SK-N-SH (cell line): ENCODE measurements at regions not wholly inside any gene's neighbourhood (a gene's known extent, or its start where the extent isn't known, plus 50 kb on each side); places are given as distances from the start of the nearest gene placed in this dataset.
A peak's percentile ranks its signal among the peaks of the same experiment; 100 is the strongest.

Source experiments
- CTCF ChIA-PET: fragments of 300-600, 350-600 bp; formaldehyde crosslinking; extraction: SDS; loops from one replicate; lab custom pipeline; 2021; lab: Yijun Ruan, JAX
- POLR2A ChIA-PET: fragments of 350-600 bp; sonication (Branson Sonifier 250); formaldehyde crosslinking; extraction: SDS; loops from one replicate; lab custom pipeline; 2020; ENCODE audit warnings: antibody characterized with exemption, inconsistent platforms; lab: Yijun Ruan, JAX
- DNase-seq: peaks from one replicate; pipeline ENCODE4 v3.0.0; 2012
- H2AFZ ChIP-seq: fragments of 200-600 bp; sonication (generic); 2 replicates; pipeline ENCODE4 v1.8.1; 2016; ENCODE audit warnings: antibody characterized with exemption, mild to moderate bottlenecking, low read depth
- H3F3A ChIP-seq: fragments of 200-600 bp; sonication (generic); replicated peaks from 2 replicates; pipeline ENCODE3; 2016; ENCODE audit warnings: antibody characterized with exemption, mild to moderate bottlenecking; ENCODE audit not compliant: insufficient read depth
- H3K27ac ChIP-seq, 2 experiments: fragments of 200-500 bp in 1 of 2; fragments of 200-600 bp in 1 of 2; sonication (Bioruptor generic) in 1 of 2; sonication (generic), shearing (Covaris generic) in 1 of 2; 2 replicates each; pipeline versions ENCODE4 v1.5.1 to v1.6.1; 2014 to 2016; ENCODE audit warnings: low read depth in 2 of 2, inconsistent platforms in 1 of 2, low read length in 1 of 2, mild to moderate bottlenecking in 1 of 2, mixed read lengths in 1 of 2
- H3K27me3 ChIP-seq: fragments of 200-600 bp; sonication (generic), shearing (Covaris generic); 2 replicates; pipeline ENCODE4 v1.6.1; 2016; ENCODE audit warnings: mixed run types; ENCODE audit not compliant: insufficient read depth
- H3K36me3 ChIP-seq, 2 experiments: fragments of 200-500 bp in 1 of 2; fragments of 200-600 bp in 1 of 2; sonication (Bioruptor generic) in 1 of 2; sonication (generic) in 1 of 2; replicated peaks in 1 of 2; 2 replicates each; pipeline versions ENCODE3 to v1.5.1; 2014 to 2016; ENCODE audit warnings: low read length in 1 of 2, mild to moderate bottlenecking in 1 of 2; ENCODE audit not compliant: insufficient read depth in 2 of 2, control insufficient read depth in 1 of 2
- H3K4me1 ChIP-seq, 2 experiments: fragments of 200-500 bp in 1 of 2; fragments of 200-600 bp in 1 of 2; sonication (Bioruptor generic) in 1 of 2; sonication (generic), shearing (Covaris generic) in 1 of 2; 2 replicates each; pipeline versions ENCODE4 v1.5.1 to v1.6.1; 2014 to 2016; ENCODE audit warnings: low read depth in 1 of 2, low read length in 1 of 2, mixed run types in 1 of 2; ENCODE audit not compliant: insufficient read depth in 2 of 2, control insufficient read depth in 1 of 2
- H3K4me2 ChIP-seq: fragments of 200-600 bp; sonication (generic), shearing (Covaris generic); 2 replicates; pipeline ENCODE4 v1.6.1; 2017; ENCODE audit warnings: mixed run types
- H3K4me3 ChIP-seq, 2 experiments: fragments of 200-500 bp in 1 of 2; fragments of 200-600 bp in 1 of 2; sonication (Bioruptor generic) in 1 of 2; sonication (generic), shearing (Covaris generic) in 1 of 2; 2 replicates each; pipeline versions ENCODE4 v1.5.1 to v1.8.1; 2014 to 2016; ENCODE audit warnings: low read depth in 2 of 2, inconsistent platforms in 1 of 2, low read length in 1 of 2, mild to moderate bottlenecking in 1 of 2, mixed read lengths in 1 of 2, moderate library complexity in 1 of 2
- H3K79me2 ChIP-seq: fragments of 200-600 bp; sonication (generic); 2 replicates; pipeline ENCODE4 v1.8.1; 2017; ENCODE audit warnings: mild to moderate bottlenecking; ENCODE audit not compliant: insufficient read depth
- H3K9ac ChIP-seq: fragments of 200-600 bp; sonication (generic); 2 replicates; pipeline ENCODE4 v1.6.1; 2017; ENCODE audit warnings: mixed run types
- H3K9me2 ChIP-seq: fragments of 200-600 bp; sonication (generic); 2 replicates; pipeline ENCODE4 v1.6.1; 2017; ENCODE audit warnings: mixed run types
- H3K9me3 ChIP-seq: fragments of 200-600 bp; sonication (generic); 2 replicates; pipeline ENCODE4 v1.6.1; 2017; ENCODE audit warnings: mixed run types, mild to moderate bottlenecking, moderate library complexity
- H4K20me1 ChIP-seq: fragments of 200-600 bp; sonication (generic); 2 replicates; pipeline ENCODE4 v1.6.1; 2017; ENCODE audit warnings: mild to moderate bottlenecking, mixed run types; ENCODE audit not compliant: insufficient read depth
- EP300 ChIP-seq, 2 experiments: IDR thresholded peaks; 2 replicates each; pipeline versions ENCODE4 v1.4.0 to v1.6.1; 2012; ENCODE audit warnings: borderline replicate concordance in 1 of 2, low read depth in 1 of 2, low read length in 1 of 2
- EZH2phosphoT487 ChIP-seq: fragments of 200-600 bp; sonication (generic); IDR thresholded peaks from 2 replicates; pipeline ENCODE4 v1.6.1; 2017; ENCODE audit warnings: low read depth, mixed run types, mild to moderate bottlenecking, antibody characterized with exemption, moderate library complexity, borderline replicate concordance
- GATA2 ChIP-seq: sonication (generic); formaldehyde crosslinking; IDR thresholded peaks from 2 replicates; pipeline ENCODE4 v1.5.0; 2020; ENCODE audit warnings: mild to moderate bottlenecking, missing genetic modification reagents
- MEF2A ChIP-seq: IDR thresholded peaks from 2 replicates; pipeline ENCODE4 v1.4.0; 2012; ENCODE audit warnings: low read depth, borderline replicate concordance
- RXRA ChIP-seq: IDR thresholded peaks from 2 replicates; pipeline ENCODE4 v1.4.0; 2012; ENCODE audit warnings: low read depth, mild to moderate bottlenecking, borderline replicate concordance
- SMC3 ChIP-seq: IDR thresholded peaks from 2 replicates; pipeline ENCODE4 v1.6.1; 2012; ENCODE audit warnings: low read depth, low read length, improper control_type of control experiment
- TAF1 ChIP-seq: IDR thresholded peaks from 2 replicates; pipeline ENCODE4 v1.6.1; 2012; ENCODE audit warnings: low read depth, mild to moderate bottlenecking, low read length, moderate library complexity, borderline replicate concordance
- WGBS: methylation state at CpG from one replicate; pipeline ENCODE4 v1.1.6; 2017; ENCODE audit warnings: low lambda C conversion rate; 5-methylcytosine and 5-hydroxymethylcytosine counted together
- TF ChIP-seq, protein P1 (sequence below): IDR thresholded peaks from 2 replicates; pipeline ENCODE4 v1.6.1; 2012; ENCODE audit warnings: mild to moderate bottlenecking, low read depth, low read length, moderate library complexity
- TF ChIP-seq, protein P2 (sequence below): IDR thresholded peaks from 2 replicates; pipeline ENCODE4; 2012

DNA sequence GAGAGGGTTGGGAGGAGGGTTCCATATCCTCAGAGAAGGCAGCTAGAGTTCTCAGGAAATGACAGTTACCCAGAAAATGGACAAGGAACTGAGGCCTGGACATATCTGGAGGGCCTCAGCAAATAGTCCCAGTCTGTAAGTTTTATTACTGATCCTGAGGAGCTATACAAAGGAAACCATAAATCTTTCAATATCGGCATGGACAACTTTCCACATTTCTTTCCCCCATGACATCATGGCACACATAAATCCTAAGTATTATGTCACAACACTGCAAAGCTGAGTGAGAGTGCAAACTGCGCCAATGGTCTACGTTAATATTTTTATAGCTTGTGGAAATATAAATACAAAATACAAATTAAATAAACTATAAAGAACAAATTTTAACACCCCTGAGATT lies 1356.2 kb upstream of the C9orf72 start:
- Histone ChIP-seq H3K4me3 (no peak overlapping the region), H3F3A (no peaks in the 10 kb centered on the region), H3K27me3 (no peaks in the 10 kb centered on the region), H3K4me1 (peaks cover 2 to 11% of the 10 kb centered on the region in 2 experiments; a peak in 3 of 4 replicates), H4K20me1 (no peaks in the 10 kb centered on the region; the same call in 1 of the 2 replicates), H3K27ac (no peak overlapping the region), H3K9ac (no peak overlapping the region), H3K9me2 (no peaks in the 10 kb centered on the region), H3K9me3 (no peaks in the 10 kb centered on the region), H3K4me2 (no peak overlapping the region), H3K36me3 (no peaks in the 10 kb centered on the region), H2AFZ (no peak overlapping the region), H3K79me2 (no peaks in the 10 kb centered on the region; the same call in none of the 2 replicates)
- ChIA-PET CTCF (interaction anchor here (1.3 to 1.5 kb wide), 2 partner anchors 11 to 35 kb away, joined by 4 read pairs; no protein-coding TSS in a partner anchor), POLR2A (no interaction called here)
- WGBS = 83% methylated on average over 3 of the region's 3 CpGs
- DNase-seq = no peak
- TF ChIP-seq EZH2phosphoT487 (no peak), MEF2A (no peak)

DNA sequence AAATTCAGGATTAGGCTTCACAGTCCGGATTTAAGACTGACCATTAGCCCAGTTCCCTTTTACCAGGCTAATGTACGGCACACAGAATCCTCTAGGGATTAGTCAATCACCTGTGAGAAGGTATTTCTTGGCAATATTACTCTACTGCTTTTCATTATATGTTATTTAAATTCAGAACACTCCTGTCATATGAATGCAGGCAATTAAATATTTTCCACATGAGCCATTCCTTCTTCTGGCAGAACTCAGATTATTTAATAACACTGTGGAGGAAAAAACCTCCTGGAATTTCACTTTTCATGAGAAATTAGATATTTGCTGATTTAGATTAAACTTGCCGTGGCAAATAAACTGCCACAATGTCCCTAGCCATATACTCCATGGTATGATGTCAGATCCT lies 1357.5 kb upstream of the C9orf72 start:
- Histone ChIP-seq H3K27me3 (no peaks in the 10 kb centered on the region), H2AFZ (no peak overlapping the region), H3K9me3 (no peaks in the 10 kb centered on the region), H3K4me2 (no peak overlapping the region), H4K20me1 (no peaks in the 10 kb centered on the region; the same call in 1 of the 2 replicates), H3K36me3 (no peaks in the 10 kb centered on the region), H3K27ac (no peak overlapping the region), H3F3A (no peaks in the 10 kb centered on the region), H3K9me2 (no peaks in the 10 kb centered on the region), H3K9ac (no peak overlapping the region), H3K4me3 (no peak overlapping the region), H3K4me1 (peaks cover 2 to 11% of the 10 kb centered on the region in 2 experiments; a peak in 3 of 4 replicates), H3K79me2 (no peaks in the 10 kb centered on the region; the same call in none of the 2 replicates)
- TF ChIP-seq RXRA (no peak), GATA2 (CRISPR knock-in tag) (no peak), EP300 (IDR thresholded peaks at IDR 0.05; ENCODE audit: borderline replicate concordance in 1 of 2, low read depth in 1 of 2, low read length in 1 of 2) (no peak), TAF1 (no peak), SMC3 (no peak)
- TF ChIP-seq, protein P1, sequence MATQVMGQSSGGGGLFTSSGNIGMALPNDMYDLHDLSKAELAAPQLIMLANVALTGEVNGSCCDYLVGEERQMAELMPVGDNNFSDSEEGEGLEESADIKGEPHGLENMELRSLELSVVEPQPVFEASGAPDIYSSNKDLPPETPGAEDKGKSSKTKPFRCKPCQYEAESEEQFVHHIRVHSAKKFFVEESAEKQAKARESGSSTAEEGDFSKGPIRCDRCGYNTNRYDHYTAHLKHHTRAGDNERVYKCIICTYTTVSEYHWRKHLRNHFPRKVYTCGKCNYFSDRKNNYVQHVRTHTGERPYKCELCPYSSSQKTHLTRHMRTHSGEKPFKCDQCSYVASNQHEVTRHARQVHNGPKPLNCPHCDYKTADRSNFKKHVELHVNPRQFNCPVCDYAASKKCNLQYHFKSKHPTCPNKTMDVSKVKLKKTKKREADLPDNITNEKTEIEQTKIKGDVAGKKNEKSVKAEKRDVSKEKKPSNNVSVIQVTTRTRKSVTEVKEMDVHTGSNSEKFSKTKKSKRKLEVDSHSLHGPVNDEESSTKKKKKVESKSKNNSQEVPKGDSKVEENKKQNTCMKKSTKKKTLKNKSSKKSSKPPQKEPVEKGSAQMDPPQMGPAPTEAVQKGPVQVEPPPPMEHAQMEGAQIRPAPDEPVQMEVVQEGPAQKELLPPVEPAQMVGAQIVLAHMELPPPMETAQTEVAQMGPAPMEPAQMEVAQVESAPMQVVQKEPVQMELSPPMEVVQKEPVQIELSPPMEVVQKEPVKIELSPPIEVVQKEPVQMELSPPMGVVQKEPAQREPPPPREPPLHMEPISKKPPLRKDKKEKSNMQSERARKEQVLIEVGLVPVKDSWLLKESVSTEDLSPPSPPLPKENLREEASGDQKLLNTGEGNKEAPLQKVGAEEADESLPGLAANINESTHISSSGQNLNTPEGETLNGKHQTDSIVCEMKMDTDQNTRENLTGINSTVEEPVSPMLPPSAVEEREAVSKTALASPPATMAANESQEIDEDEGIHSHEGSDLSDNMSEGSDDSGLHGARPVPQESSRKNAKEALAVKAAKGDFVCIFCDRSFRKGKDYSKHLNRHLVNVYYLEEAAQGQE = no peak
- TF ChIP-seq, protein P2, sequence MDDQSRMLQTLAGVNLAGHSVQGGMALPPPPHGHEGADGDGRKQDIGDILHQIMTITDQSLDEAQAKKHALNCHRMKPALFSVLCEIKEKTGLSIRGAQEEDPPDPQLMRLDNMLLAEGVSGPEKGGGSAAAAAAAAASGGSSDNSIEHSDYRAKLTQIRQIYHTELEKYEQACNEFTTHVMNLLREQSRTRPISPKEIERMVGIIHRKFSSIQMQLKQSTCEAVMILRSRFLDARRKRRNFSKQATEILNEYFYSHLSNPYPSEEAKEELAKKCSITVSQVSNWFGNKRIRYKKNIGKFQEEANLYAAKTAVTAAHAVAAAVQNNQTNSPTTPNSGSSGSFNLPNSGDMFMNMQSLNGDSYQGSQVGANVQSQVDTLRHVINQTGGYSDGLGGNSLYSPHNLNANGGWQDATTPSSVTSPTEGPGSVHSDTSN = 0 out of 2 replicates have a peak, but pooled peaks have one; percentile 7
- POLR2A ChIA-PET = no interaction called here
- 84% methylated on average over 3 of the region's 3 CpGs for WGBS
- CTCF ChIA-PET = interaction anchor here (1.0 to 1.5 kb wide), 2 partner anchors 33 to 156 kb away, joined by 4 read pairs; no protein-coding TSS in a partner anchor
- DNase-seq = no peak
